Neural crest cell (in vitro differentiated cells): ENCODE measurements at regions not wholly inside any gene's neighbourhood (a gene's known extent, or its start where the extent isn't known, plus 50 kb on each side); places are given as distances from the start of the nearest gene placed in this dataset.
A peak's percentile ranks its signal among the peaks of the same experiment; 100 is the strongest.

Experiments used
- DNase-seq: peaks from one replicate; pipeline ENCODE4 v3.0.0; 2021; ENCODE audit warnings: low read depth, mixed read lengths, low spot score
- H3K27ac Mint-ChIP-seq: one replicate; pipeline ENCODE4 v1.8.0; 2021; ENCODE audit warnings: mild to moderate bottlenecking, mixed read lengths; ENCODE audit not compliant: unreplicated experiment
- H3K27me3 Mint-ChIP-seq: 2 replicates; pipeline ENCODE4 v1.8.0; 2021; ENCODE audit warnings: low read depth, mild to moderate bottlenecking, mixed read lengths
- H3K36me3 Mint-ChIP-seq: 2 replicates; pipeline ENCODE4 v1.8.0; 2021; ENCODE audit warnings: low read depth, mild to moderate bottlenecking, mixed read lengths
- H3K4me1 Mint-ChIP-seq: 2 replicates; pipeline ENCODE4 v1.8.0; 2021; ENCODE audit warnings: mixed read lengths
- H3K4me3 Mint-ChIP-seq: one replicate; pipeline ENCODE4 v1.8.0; 2021; ENCODE audit warnings: mild to moderate bottlenecking, mixed read lengths
- H3K9me3 Mint-ChIP-seq: 2 replicates; pipeline ENCODE4 v1.8.0; 2021; ENCODE audit warnings: mixed read lengths
- TF ChIP-seq, protein P1 (sequence below): fragments of 200-600 bp; sonication (generic); conservative IDR thresholded peaks from 2 replicates; pipeline ENCODE4 v1.5.0; 2021; ENCODE audit warnings: antibody characterized with exemption, mild to moderate bottlenecking

GRCh38 chr10:118237930-118238329 lies 104.2 kb downstream of the FAM204A start:
- TF ChIP-seq, protein P1, sequence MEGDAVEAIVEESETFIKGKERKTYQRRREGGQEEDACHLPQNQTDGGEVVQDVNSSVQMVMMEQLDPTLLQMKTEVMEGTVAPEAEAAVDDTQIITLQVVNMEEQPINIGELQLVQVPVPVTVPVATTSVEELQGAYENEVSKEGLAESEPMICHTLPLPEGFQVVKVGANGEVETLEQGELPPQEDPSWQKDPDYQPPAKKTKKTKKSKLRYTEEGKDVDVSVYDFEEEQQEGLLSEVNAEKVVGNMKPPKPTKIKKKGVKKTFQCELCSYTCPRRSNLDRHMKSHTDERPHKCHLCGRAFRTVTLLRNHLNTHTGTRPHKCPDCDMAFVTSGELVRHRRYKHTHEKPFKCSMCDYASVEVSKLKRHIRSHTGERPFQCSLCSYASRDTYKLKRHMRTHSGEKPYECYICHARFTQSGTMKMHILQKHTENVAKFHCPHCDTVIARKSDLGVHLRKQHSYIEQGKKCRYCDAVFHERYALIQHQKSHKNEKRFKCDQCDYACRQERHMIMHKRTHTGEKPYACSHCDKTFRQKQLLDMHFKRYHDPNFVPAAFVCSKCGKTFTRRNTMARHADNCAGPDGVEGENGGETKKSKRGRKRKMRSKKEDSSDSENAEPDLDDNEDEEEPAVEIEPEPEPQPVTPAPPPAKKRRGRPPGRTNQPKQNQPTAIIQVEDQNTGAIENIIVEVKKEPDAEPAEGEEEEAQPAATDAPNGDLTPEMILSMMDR = no peak

DNA sequence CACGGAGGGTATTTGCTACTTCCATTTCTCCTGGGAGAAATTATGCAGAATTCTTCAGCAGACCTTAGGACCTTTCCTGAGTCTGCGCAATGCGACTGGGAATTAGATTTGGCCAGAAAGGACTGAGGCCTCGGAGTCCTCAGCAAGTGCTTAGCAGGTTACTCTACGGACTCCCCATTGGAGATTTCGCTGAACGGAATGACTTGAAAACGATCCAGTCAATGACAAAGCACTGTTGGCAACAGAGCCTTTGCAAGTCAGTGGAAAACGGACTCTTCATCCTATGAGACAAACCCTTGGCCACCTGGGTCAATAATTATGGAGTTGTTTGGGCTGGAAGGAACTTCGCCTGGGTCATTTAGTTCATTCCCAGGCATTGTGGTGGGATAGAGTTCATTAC lies 107.4 kb downstream of the FAM204A start:
- Mint-ChIP-seq H3K36me3 (no peaks in the 10 kb centered on the region), H3K27ac (no peak overlapping the region), H3K27me3 (peaks cover 34% of the 10 kb centered on the region), H3K4me1 (peaks cover 19% of the 10 kb centered on the region), H3K9me3 (no peaks in the 10 kb centered on the region), H3K4me3 (no peak overlapping the region)
- TF ChIP-seq, protein P1 = no peak
- DNase-seq = no peak

More at GRCh38 chr10:118237930-118238329, 104.2 kb downstream of the FAM204A start:
- Mint-ChIP-seq H3K9me3 (no peaks in the 10 kb centered on the region), H3K36me3 (no peaks in the 10 kb centered on the region), H3K27ac (no peak overlapping the region), H3K4me1 (peaks cover 22% of the 10 kb centered on the region), H3K27me3 (peaks cover 64% of the 10 kb centered on the region), H3K4me3 (no peak overlapping the region)
- DNase-seq = no peak

DNA sequence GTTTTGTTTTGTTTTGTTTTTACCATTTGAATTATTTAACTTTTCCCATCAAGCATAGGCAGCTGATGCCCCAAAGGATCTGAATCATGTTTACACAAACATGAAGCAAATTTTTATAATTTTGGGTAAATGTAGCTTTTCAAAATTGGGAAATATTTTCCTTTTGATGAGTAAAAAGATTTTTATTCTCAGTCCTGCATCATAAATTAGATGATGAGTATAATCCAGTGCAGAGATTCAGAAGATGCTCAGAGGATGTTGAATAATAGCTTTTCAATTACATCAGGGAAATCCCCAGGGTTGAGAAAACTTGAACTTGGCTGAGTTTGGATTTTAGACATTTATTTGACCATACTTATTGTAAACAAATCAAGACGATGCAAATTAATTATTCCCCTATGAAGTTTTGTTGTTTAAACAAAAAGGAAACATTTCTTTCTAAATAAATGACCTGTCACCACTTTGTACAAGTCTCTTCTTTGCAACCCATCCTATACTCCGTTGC lies 121.7 kb downstream of the FAM204A start:
- no peak for DNase-seq
- no peak overlapping the region for H3K27ac Mint-ChIP-seq
- peaks cover 9% of the 10 kb centered on the region for H3K9me3 Mint-ChIP-seq
- H3K4me3 Mint-ChIP-seq = no peak overlapping the region
- peaks cover 6% of the 10 kb centered on the region for H3K36me3 Mint-ChIP-seq
- peaks cover 16% of the 10 kb centered on the region for H3K4me1 Mint-ChIP-seq
- no peaks in the 10 kb centered on the region for H3K27me3 Mint-ChIP-seq
- TF ChIP-seq, protein P1 = no peak

DNA sequence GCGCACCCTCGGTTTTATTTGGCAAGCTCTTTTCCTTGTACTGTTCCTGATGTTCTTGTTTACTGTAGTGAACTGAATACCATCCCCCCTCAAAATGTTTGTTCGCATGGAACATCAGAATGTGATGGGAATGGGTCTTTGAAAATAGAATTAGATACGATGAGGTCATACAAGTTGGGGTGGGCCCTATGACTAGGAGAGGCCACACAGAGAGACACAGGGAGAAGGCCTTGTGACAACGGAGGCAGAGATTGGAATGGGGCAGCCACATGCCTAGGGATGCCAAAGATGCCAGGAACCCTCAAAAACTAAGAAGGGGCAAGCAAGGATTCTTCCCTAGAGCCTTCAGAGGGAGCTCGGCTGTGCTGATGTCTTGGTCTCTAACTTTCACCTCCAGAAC lies 123.6 kb downstream of the FAM204A start:
- Mint-ChIP-seq H3K27ac (no peak overlapping the region), H3K4me3 (no peak overlapping the region), H3K4me1 (peaks cover 25% of the 10 kb centered on the region), H3K9me3 (peaks cover 8% of the 10 kb centered on the region), H3K27me3 (no peaks in the 10 kb centered on the region), H3K36me3 (peaks cover 5% of the 10 kb centered on the region)
- DNase-seq = no peak
- TF ChIP-seq, protein P1 = no peak

GRCh38 chr10:118216571-118217170 lies 125.5 kb downstream of the FAM204A start:
- Mint-ChIP-seq H3K36me3 (peaks cover 2% of the 10 kb centered on the region), H3K9me3 (peaks cover 7% of the 10 kb centered on the region), H3K4me3 (no peak overlapping the region), H3K27ac (peak overlapping the region; percentile 10), H3K4me1 (peaks cover 29% of the 10 kb centered on the region), H3K27me3 (no peaks in the 10 kb centered on the region)
- TF ChIP-seq, protein P1 = no peak
- DNase-seq = no peak
